Pancreas (tissue), 10 donors: ENCODE measurements at regions not wholly inside any gene's neighbourhood (a gene's known extent, or its start where the extent isn't known, plus 50 kb on each side); places are given as distances from the start of the nearest gene placed in this dataset.
A peak's percentile ranks its signal among the peaks of the same experiment; 100 is the strongest.

Source experiments
- ATAC-seq, 4 donors: fragments of 200-7000 bp; cut with Tn5 transposase; one replicate each; pipeline versions ENCODE4 v1.8.0 to v1.9.1; 2020; ENCODE audit warnings: mild to moderate bottlenecking in 4 of 4, moderate library complexity in 4 of 4
- DNase-seq, 6 donors: peaks; one replicate each; pipeline ENCODE4 v3.0.0-alpha.2; 2020
- FAIRE-seq: peaks from 2 replicates; lab custom pipeline; 2012; peaks lifted over from hg19 to GRCh38; lab: Jason Lieb, UNC
- H3K27ac ChIP-seq, 4 donors: fragments of 200-600 bp; sonication (generic); 1 replicate in 3 of 4; 2 replicates in 1 of 4; pipeline versions ENCODE4 v1.5.0 to v1.8.0; 2020
- H3K27me3 ChIP-seq, 4 donors: fragments of 200-600 bp; one replicate each; pipeline ENCODE4 v1.8.0; 2021
- H3K36me3 ChIP-seq, 3 donors: fragments of 200-600 bp; sonication (generic) in 1 of 3; one replicate each; pipeline versions ENCODE4 v1.5.0 to v1.8.0; 2020 to 2021
- H3K4me1 ChIP-seq, 3 donors: fragments of 200-600 bp; one replicate each; pipeline ENCODE4 v1.8.0; 2021
- H3K4me3 ChIP-seq, 4 donors: fragments of 200-600 bp; sonication (generic) in 2 of 4; one replicate each; pipeline versions ENCODE4 v1.5.0 to v1.8.0; 2020 to 2021
- H3K9me3 ChIP-seq, 4 donors: fragments of 200-600 bp; one replicate each; pipeline ENCODE4 v1.8.0; 2021
- CTCF ChIP-seq, 4 donors: fragments of 200-600 bp; sonication (generic) in 3 of 4; IDR thresholded peaks; one replicate each; pipeline versions ENCODE4 v1.5.0 to v1.8.0; 2021; ENCODE audit warnings: antibody characterized with exemption in 4 of 4
- WGBS, 2 donors: extraction: QIAGEN DNeasy Blood & Tissue Kit; methylation state at CpG; one replicate each; pipeline ENCODE4 v1.1.7; 2013; 5-methylcytosine and 5-hydroxymethylcytosine counted together
- intact Hi-C, 3 donors: fragments of 100-400 bp; cut with DNase I; formaldehyde crosslinking; loops; one replicate each; pipeline versions ENCODE4 v1.11.1 to v1.14.2; 2022
- donor health status: healthy with polysubstance abuse.
- donor health status: DM: no; HTN: no; CAD: no; lungs with moderate emphysema.
- donor health status: DM: no; HTN: no; CAD: no.
- donor health status: control.
- donor health status: control.
- donor health status: Bipolar disorder and iron deficiency.
- donor health status: DM: yes; HTN: yes; CAD: no.
- donor health status: DM: no; HTN: no; CAD: no.
- donor health status: DM: no; HTN: no; CAD: no.
- donor health status: DM: yes; HTN: yes; CAD: no.

DNA sequence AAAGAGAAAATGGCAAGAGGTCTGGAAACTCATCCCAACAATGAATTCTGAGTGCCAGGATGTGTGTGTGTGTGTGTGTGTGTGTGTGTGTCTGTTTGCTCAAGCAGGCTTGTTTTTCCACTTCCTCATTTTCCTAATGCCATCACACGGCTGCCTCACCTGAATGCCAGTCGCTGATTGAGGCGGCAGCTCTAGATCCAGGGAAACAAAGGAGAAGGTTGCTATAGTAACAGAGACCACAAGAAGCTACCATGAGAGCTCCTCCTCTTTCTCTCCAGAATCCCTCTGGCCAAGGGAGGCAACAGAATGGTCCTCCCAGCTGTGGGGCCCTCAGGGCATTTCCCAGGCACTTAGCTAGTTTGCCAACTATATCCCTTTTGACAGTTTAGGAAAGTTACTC is 241.1 kb upstream of the TSHZ2 start:
- Histone ChIP-seq H3K27ac (no peak overlapping the region), H3K9me3 (no peaks in the 10 kb centered on the region), H3K27me3 (no peaks in the 10 kb centered on the region), H3K4me3 (no peak overlapping the region), H3K4me1 (no peaks in the 10 kb centered on the region), H3K36me3 (no peaks in the 10 kb centered on the region)
- no peak for TF ChIP-seq CTCF (IDR thresholded peaks at IDR 0.05)
- peak in 3 of 6 donors; percentile 6 to 18 (median 9) for DNase-seq
- peak in 2 of 4 donors; percentile 12 to 58 for ATAC-seq
- 21 to 28% methylated on average over 3 of the region's 3 CpGs for WGBS, 2 donors
- intact Hi-C loops: no loop called here
- FAIRE-seq: no peak

DNA sequence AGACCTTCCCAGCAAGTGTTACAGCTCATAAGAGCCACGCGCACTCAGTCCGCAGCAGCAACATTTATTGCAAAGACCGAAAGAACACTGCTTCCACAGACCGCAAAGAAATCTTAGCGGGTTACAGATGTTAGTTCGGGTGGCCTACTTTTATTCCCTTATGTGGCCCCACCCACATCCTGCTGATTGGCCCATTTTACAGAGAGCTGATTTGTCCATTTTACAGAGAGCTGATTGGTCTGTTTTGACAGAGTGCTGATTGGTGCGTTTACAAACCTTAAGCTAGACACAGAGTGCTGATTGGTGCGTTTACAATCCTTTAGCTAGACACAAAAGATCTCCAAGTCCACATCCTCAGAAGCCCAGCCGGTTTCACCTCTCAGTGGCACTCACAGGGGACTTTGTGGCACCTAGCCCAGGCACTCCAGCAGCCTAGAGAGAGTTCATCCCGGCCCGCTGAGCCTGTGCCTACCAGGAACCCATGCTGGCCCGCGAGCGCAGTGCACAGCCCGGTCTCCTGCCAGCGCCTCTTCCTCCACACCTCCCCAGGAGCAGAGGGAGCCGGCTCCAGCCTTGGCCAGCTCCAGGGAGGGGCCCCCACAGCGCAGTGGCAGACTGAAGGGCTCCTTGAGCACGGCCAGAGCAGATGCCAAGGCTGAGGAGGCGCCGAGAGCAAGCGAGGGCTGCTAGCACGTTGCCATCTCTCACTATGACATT is 244.3 kb upstream of the TSHZ2 start:
- DNase-seq: no peak
- TF ChIP-seq CTCF (IDR thresholded peaks at IDR 0.05): no peak
- no peak for FAIRE-seq
- no peak for ATAC-seq
- Histone ChIP-seq H3K27me3 (no peaks in the 10 kb centered on the region), H3K4me3 (no peak overlapping the region), H3K36me3 (no peaks in the 10 kb centered on the region), H3K9me3 (no peaks in the 10 kb centered on the region), H3K4me1 (no peaks in the 10 kb centered on the region), H3K27ac (no peak overlapping the region)
- WGBS, 2 donors: 86 to 91% methylated on average over 24 of the region's 24 CpGs
- intact Hi-C loops: no loop called here

DNA sequence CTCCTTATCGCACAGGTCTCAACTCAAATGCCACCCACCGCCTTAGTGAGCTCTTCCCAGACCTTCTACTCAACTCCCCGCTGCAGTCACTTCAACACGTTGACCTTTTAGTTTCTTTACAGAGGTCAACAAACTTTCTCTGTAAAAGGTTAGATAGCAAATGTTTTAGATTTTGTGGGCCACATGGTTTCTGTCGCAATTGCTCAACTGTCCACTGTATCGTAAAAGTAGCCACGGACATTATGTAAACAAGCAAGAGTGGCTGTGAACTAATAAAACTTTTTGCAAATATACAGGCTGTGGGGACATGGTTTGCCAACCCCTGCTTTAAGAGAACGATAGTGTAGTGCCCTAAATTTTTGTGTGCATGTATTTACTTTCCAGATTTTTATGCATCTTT is 247.6 kb upstream of the TSHZ2 start:
- DNase-seq: no peak

GRCh38 chr20:52722926-52723688 is 249.1 kb upstream of the TSHZ2 start:
- intact Hi-C loops: no loop called here
- DNase-seq (no peak), FAIRE-seq (no peak), ATAC-seq (no peak)
- 76 to 81% methylated on average over 4 of the region's 4 CpGs for WGBS, 2 donors
- no peaks in the 10 kb centered on the region for H3K36me3 ChIP-seq
- TF ChIP-seq CTCF (IDR thresholded peaks at IDR 0.05): no peak
- no peaks in the 10 kb centered on the region for H3K27me3 ChIP-seq
- no peak overlapping the region for H3K4me3 ChIP-seq
- no peaks in the 10 kb centered on the region for H3K4me1 ChIP-seq
- no peaks in the 10 kb centered on the region for H3K9me3 ChIP-seq
- no peak overlapping the region for H3K27ac ChIP-seq

More for the DNA sequence above, 247.6 kb upstream of the TSHZ2 start:
- FAIRE-seq (no peak), ATAC-seq (no peak)
- intact Hi-C loops: no loop called here
- Histone ChIP-seq H3K9me3 (no peaks in the 10 kb centered on the region), H3K4me1 (no peaks in the 10 kb centered on the region), H3K27ac (no peak overlapping the region), H3K27me3 (no peaks in the 10 kb centered on the region), H3K36me3 (no peaks in the 10 kb centered on the region), H3K4me3 (no peak overlapping the region)
- TF ChIP-seq CTCF (IDR thresholded peaks at IDR 0.05): no peak
- WGBS, 2 donors: 66 to 72% methylated on average over 8 of the region's 8 CpGs

- intact Hi-C loops: no loop called here
- 99 to 100% methylated on average over 1 of the region's 1 CpG for WGBS, 2 donors
- Histone ChIP-seq H3K36me3 (no peaks in the 10 kb centered on the region), H3K9me3 (no peaks in the 10 kb centered on the region), H3K4me1 (no peaks in the 10 kb centered on the region), H3K27me3 (no peaks in the 10 kb centered on the region), H3K27ac (no peak overlapping the region), H3K4me3 (no peak overlapping the region)
- DNase-seq: no peak
- no peak for ATAC-seq
- TF ChIP-seq CTCF (IDR thresholded peaks at IDR 0.05): no peak
- FAIRE-seq: no peak
Measured at GRCh38 chr20:52708137-52708536, 264.0 kb upstream of the TSHZ2 start.
